Activated CD4-positive, alpha-beta T cell treated with anti-CD3 and anti-CD28 coated beads, Interleukin-2, amount 50 U/mL, for 24 hours (primary cell): ENCODE measurements at regions not wholly inside any gene's neighbourhood (a gene's known extent, or its start where the extent isn't known, plus 50 kb on each side); places are given as distances from the start of the nearest gene placed in this dataset.

Experiments used
- DNase-seq, 2 donors: peaks; one replicate each; pipeline ENCODE4 v3.0.0-alpha.2; 2020; ENCODE audit warnings: low read depth in 1 of 2, low spot score in 1 of 2

GRCh38 chr20:39850821-39851330 is 838.2 kb downstream of the MAFB start:
- no peak for DNase-seq

- DNase-seq, result no peak
Measured at GRCh38 chr20:39850246-39850645, 838.8 kb downstream of the MAFB start.

DNA sequence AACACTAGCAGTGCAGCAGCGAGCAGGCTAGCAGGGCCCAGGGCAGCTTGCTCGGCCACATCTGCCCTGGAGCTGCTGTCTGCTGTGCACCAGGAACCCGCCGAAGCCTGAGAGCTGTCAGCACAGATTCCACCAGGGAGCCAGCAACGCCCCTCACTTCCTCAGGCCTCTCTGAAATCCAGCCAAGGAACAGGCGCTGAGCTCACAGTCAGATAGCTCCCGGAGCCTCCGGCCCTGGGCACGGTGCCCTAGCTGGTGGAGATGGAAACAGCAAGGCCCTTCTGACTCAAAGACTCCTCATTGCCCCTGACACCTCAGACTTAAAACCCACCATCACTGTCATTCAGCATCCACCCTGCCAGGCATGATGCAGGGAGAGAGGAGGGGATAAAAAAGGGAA is 839.4 kb downstream of the MAFB start:
- no peak for DNase-seq

DNA sequence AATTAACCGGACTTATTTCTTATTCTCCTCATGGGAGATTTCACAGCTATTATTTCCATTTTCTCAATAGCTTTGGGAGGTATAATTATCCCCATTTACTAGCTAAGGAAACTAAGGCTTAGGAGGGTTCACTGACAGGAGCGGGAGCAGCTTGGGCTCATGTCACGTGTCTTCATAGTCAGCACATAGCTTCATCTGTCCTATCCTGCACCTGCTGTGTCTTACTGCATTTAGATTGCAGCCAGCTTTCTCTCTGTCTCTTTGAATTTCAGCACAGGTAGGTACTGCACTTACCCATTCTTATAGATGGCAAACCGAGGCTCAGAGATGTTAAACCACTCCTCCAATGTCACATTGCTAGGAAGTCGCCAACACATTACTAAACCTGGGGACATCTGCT is 839.9 kb downstream of the MAFB start:
- DNase-seq, result no peak

- DNase-seq, result no peak
Measured at GRCh38 chr20:39839399-39840119, 849.5 kb downstream of the MAFB start.

- DNase-seq, result no peak
Measured at GRCh38 chr20:39837561-39837960, 851.5 kb downstream of the MAFB start.

DNA sequence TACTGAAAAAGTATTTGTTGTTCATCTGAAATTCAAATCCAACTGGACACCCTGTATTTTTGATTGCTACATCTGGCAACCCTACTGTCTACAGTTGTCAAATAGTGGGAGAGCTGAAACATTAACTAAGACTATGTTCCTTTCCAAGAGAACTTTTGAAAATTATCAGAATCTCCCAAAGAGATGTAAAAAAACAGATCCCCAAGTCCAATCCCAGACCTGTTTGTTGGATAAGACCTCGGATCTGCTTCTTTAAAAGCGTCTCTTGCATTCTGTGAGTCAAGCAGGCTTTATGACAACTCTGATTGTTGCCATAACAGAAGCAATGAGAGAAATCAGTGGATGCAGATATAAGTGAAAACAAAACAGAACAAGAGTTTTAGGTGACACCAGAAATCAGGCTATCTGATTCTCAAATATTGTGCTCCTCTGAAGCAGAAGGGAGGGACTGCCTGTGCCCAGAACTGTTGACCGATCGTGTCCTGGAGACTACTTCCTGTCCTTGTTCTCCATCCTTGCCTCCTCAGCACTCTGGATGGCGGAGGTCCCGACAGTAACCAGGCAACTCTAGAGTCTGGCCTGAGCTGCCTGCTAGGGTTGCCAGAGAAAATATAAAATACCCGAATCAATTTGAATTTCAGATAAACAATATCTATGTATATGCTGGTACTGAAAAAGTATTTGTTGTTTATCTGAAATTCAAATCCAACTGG is 853.8 kb downstream of the MAFB start:
- no peak for DNase-seq

DNA sequence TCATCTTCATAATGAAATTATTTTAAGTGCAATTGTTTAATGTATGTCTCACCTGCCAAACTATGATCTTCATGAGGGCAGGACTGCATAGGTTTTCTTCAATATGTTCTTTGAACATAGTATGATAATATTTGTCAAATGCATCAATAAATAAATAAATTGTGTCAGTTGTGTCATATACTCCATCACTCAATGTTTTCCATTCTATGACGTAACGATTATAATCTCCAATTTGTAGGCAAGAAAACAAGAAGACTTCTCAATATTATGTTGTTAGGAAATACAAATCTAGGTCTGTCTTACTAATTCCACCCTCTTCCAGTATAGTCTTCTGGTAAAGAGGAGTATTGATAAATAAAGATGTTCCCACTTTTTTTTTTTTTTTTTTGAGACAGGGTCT is 858.1 kb downstream of the MAFB start:
- no peak for DNase-seq

- DNase-seq, result no peak
Measured at GRCh38 chr20:39829661-39830060, 859.4 kb downstream of the MAFB start.

DNA sequence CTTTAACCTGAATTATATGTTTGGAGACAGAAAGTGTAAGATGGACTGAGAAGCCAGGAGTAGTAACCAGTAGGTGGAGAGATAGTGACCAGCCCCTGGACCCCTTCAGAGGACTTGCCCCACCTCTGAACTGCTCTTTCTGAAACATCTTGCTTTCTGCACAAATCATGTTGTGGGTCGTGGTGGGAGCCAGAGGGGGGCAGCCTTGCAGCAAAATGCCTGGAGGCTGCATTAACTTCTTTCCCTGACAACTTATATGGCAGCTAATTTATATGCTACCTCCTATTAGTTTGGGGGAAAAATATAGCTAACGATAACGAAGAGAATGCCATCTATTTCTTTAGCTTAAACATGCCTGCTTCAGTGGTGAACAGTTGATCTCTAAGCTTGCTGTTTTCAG is 859.8 kb downstream of the MAFB start:
- DNase-seq, result no peak

GRCh38 chr20:39825950-39826349 is 863.1 kb downstream of the MAFB start:
- no peak for DNase-seq

- no peak for DNase-seq
Measured at GRCh38 chr20:39825524-39825923, 863.4 kb downstream of the DHX35 start.

DNA sequence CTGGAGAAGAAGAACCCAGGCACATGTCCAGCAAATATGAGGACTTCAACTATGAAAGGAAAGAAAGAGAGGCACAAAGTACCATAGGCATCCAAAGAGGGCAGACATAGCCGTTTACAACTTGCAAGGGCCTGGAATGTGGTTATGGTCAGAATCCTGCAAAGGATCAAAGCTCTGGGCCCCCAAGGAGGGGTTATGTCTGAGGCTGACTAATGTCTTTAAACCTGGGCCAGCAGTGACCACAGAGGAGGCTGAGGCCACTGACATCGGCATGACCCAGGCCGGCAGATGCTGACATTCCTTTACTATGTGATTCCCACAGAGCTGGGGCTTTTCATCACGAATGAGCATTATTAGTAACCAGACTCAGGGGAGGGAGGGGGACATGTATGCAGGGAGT is 861.1 kb downstream of the DHX35 start:
- DNase-seq, result no peak

DNA sequence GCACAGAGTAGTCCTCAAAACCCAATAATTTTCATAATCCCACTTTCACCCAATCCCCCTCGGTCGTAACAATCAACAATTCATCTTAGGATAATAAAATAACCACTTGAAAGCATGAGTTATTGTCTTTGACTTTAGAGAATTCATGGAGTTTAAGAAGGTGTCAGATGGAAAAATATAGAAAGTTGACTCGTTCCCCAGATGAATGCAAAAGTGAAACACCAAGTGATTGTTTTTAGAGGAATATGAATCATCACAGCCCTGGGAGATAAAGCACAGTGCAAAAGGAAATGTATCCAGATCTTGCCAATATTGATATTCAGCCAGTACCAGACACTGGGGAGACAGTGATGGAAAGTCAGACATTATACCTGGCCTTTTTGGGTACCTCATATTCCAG is 860.5 kb downstream of the DHX35 start:
- no peak for DNase-seq

- no peak for DNase-seq
Measured at GRCh38 chr20:39813190-39813829, 851.2 kb downstream of the DHX35 start.

DNA sequence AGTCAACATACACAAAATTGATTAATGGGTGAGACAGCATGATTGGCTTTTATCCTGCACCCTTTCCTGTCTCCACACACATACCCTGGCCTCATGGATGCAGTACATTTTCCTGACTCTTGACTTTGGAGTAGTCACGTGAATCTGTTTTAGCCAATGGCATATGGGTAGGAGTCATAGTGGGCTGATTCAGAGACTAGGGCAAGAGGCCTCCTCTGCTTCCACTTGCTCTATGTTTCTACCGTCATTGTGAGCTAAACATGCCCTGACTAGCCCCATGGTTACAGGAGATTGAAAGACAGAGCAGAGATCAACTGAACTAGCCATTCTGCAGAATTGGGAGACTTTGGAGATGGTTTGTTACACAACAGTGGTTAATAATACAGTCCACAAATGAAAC is 850.0 kb downstream of the DHX35 start:
- DNase-seq, result no peak

GRCh38 chr20:39810309-39810708 is 848.2 kb downstream of the DHX35 start:
- DNase-seq, result no peak

GRCh38 chr20:39808613-39809012 is 846.5 kb downstream of the DHX35 start:
- DNase-seq, result no peak

GRCh38 chr20:39800548-39800947 is 838.4 kb downstream of the DHX35 start:
- no peak for DNase-seq

GRCh38 chr20:39800111-39800510 is 838.0 kb downstream of the DHX35 start:
- DNase-seq, result no peak

GRCh38 chr20:39799366-39799965 is 837.3 kb downstream of the DHX35 start:
- no peak for DNase-seq
